Neural progenitor cell (in vitro differentiated cells): ENCODE measurements at regions not wholly inside any gene's neighbourhood (a gene's known extent, or its start where the extent isn't known, plus 50 kb on each side); places are given as distances from the start of the nearest gene placed in this dataset.
A peak's percentile ranks its signal among the peaks of the same experiment; 100 is the strongest.

Experiments used
- DNase-seq: peaks from one replicate; pipeline ENCODE4 v3.0.0-alpha.2; 2016; ENCODE audit warnings: low spot score
- H2AFZ ChIP-seq: fragments of 200-600 bp; sonication (generic); replicated peaks from 2 replicates; pipeline ENCODE4 v1.6.1; 2016; ENCODE audit warnings: antibody characterized with exemption
- H3F3A ChIP-seq: fragments of 200-600 bp; sonication (generic); 2 replicates; pipeline ENCODE4 v1.6.1; 2016; ENCODE audit warnings: antibody characterized with exemption, low read depth
- H3K27ac ChIP-seq: fragments of 200-600 bp; sonication (generic); 2 replicates; pipeline ENCODE4 v1.5.1; 2016; ENCODE audit warnings: mild to moderate bottlenecking
- H3K27me3 ChIP-seq: fragments of 200-600 bp; sonication (generic); 2 replicates; pipeline ENCODE4 v1.6.1; 2016; ENCODE audit warnings: mild to moderate bottlenecking, moderate library complexity
- H3K36me3 ChIP-seq: fragments of 200-600 bp; sonication (generic); 2 replicates; pipeline ENCODE4 v1.5.1; 2016
- H3K4me1 ChIP-seq: fragments of 200-600 bp; sonication (generic); 2 replicates; pipeline ENCODE4 v1.6.1; 2016; ENCODE audit warnings: mixed run types
- H3K4me2 ChIP-seq: fragments of 200-600 bp; sonication (generic); 2 replicates; pipeline ENCODE4 v1.6.1; 2016
- H3K4me3 ChIP-seq: fragments of 200-600 bp; sonication (generic); 2 replicates; pipeline ENCODE4 v1.5.1; 2016
- H3K79me2 ChIP-seq: fragments of 200-600 bp; sonication (generic); 2 replicates; pipeline ENCODE4 v1.6.1; 2016; ENCODE audit warnings: low read depth
- H3K9ac ChIP-seq: fragments of 200-600 bp; sonication (generic); 2 replicates; pipeline ENCODE4 v1.6.1; 2016
- H3K9me3 ChIP-seq: fragments of 200-600 bp; sonication (generic); 2 replicates; pipeline ENCODE4 v1.5.1; 2016; ENCODE audit warnings: low read depth
- H4K20me1 ChIP-seq: fragments of 200-600 bp; sonication (generic); 2 replicates; pipeline ENCODE4 v1.6.1; 2016; ENCODE audit warnings: low read depth
- H3K27ac Mint-ChIP-seq: 3 replicates; pipeline ENCODE4 v1.8.0; 2021; ENCODE audit warnings: mixed read lengths
- H3K27me3 Mint-ChIP-seq: 2 replicates; pipeline ENCODE4 v1.8.0; 2022; ENCODE audit warnings: low read depth, mild to moderate bottlenecking, inconsistent platforms, moderate library complexity, mixed read lengths; ENCODE audit not compliant: insufficient read depth
- H3K36me3 Mint-ChIP-seq: 3 replicates; pipeline ENCODE4 v1.8.0; 2021; ENCODE audit warnings: mixed read lengths
- H3K4me1 Mint-ChIP-seq: 3 replicates; pipeline ENCODE4 v1.8.0; 2021; ENCODE audit warnings: mixed read lengths
- H3K4me3 Mint-ChIP-seq: 3 replicates; pipeline ENCODE4 v1.8.0; 2021; ENCODE audit warnings: mild to moderate bottlenecking, moderate library complexity, mixed read lengths
- H3K9me3 Mint-ChIP-seq: 3 replicates; pipeline ENCODE4 v1.8.0; 2020; ENCODE audit warnings: mixed read lengths
- CTCF ChIP-seq: fragments of 200-600 bp; sonication (generic); IDR thresholded peaks from 2 replicates; pipeline ENCODE4 v1.5.1; 2017; ENCODE audit warnings: antibody characterized with exemption, mild to moderate bottlenecking
- EZH2 ChIP-seq: fragments of 200-600 bp; sonication (generic); IDR thresholded peaks from 2 replicates; pipeline ENCODE4 v1.6.1; 2017; ENCODE audit warnings: antibody characterized with exemption, mild to moderate bottlenecking, moderate library complexity
- EZH2phosphoT487 ChIP-seq: fragments of 200-600 bp; sonication (generic); IDR thresholded peaks from 2 replicates; pipeline ENCODE4 v1.6.1; 2017; ENCODE audit warnings: antibody characterized with exemption

- no peak for DNase-seq
- no peak overlapping the region for H3K4me3 ChIP-seq
- no peak overlapping the region for H3K27ac ChIP-seq
Measured at GRCh38 chr11:112610996-112611750, 350.0 kb upstream of the NCAM1 start.

GRCh38 chr11:112611771-112612170 is 349.4 kb upstream of the NCAM1 start:
- no peak overlapping the region for H3K4me2 ChIP-seq
- no peak overlapping the region for H3K27ac Mint-ChIP-seq
- H3F3A ChIP-seq: no peaks in the 10 kb centered on the region
- TF ChIP-seq CTCF: no peak
- TF ChIP-seq EZH2phosphoT487: no peak
- TF ChIP-seq EZH2: no peak
- H3K9me3 ChIP-seq: no peaks in the 10 kb centered on the region
- peaks cover 26% of the 10 kb centered on the region for H3K4me1 Mint-ChIP-seq
- no peak overlapping the region for H3K27ac ChIP-seq
- no peaks in the 10 kb centered on the region for H3K27me3 ChIP-seq
- peaks cover 10% of the 10 kb centered on the region for H3K4me1 ChIP-seq
- H3K36me3 ChIP-seq: no peaks in the 10 kb centered on the region
- H3K27me3 Mint-ChIP-seq: peaks cover 2% of the 10 kb centered on the region
- H4K20me1 ChIP-seq: no peaks in the 10 kb centered on the region
- H3K9me3 Mint-ChIP-seq: no peaks in the 10 kb centered on the region
- no peak overlapping the region for H3K4me3 ChIP-seq
- H3K79me2 ChIP-seq: no peaks in the 10 kb centered on the region
- H3K4me3 Mint-ChIP-seq: no peak overlapping the region
- H3K36me3 Mint-ChIP-seq: no peaks in the 10 kb centered on the region
- no peak for DNase-seq
- no peak overlapping the region for H3K9ac ChIP-seq
- peak overlapping the region; percentile 41 for H2AFZ ChIP-seq

More at GRCh38 chr11:112610996-112611750, 350.0 kb upstream of the NCAM1 start:
- no peak overlapping the region for H3K4me2 ChIP-seq
- no peaks in the 10 kb centered on the region for H3K27me3 ChIP-seq
- Mint-ChIP-seq H3K36me3 (no peaks in the 10 kb centered on the region), H3K4me1 (peaks cover 20% of the 10 kb centered on the region), H3K4me3 (no peak overlapping the region), H3K27ac (no peak overlapping the region), H3K9me3 (no peaks in the 10 kb centered on the region), H3K27me3 (peaks cover 2% of the 10 kb centered on the region)
- no peaks in the 10 kb centered on the region for H4K20me1 ChIP-seq
- no peak overlapping the region for H3K9ac ChIP-seq
- H3F3A ChIP-seq: no peaks in the 10 kb centered on the region
- no peak for TF ChIP-seq EZH2
- no peak for TF ChIP-seq CTCF
- no peak for TF ChIP-seq EZH2phosphoT487
- H3K4me1 ChIP-seq: peaks cover 5% of the 10 kb centered on the region
- H3K79me2 ChIP-seq: no peaks in the 10 kb centered on the region
- no peaks in the 10 kb centered on the region for H3K36me3 ChIP-seq
- no peaks in the 10 kb centered on the region for H3K9me3 ChIP-seq
- H2AFZ ChIP-seq: peak overlapping the region; percentile 41

GRCh38 chr11:112612250-112612849 is 348.9 kb upstream of the NCAM1 start:
- no peak overlapping the region for H3K27ac ChIP-seq
- no peak overlapping the region for H3K4me2 ChIP-seq
- no peaks in the 10 kb centered on the region for H3K79me2 ChIP-seq
- Mint-ChIP-seq H3K9me3 (no peaks in the 10 kb centered on the region), H3K4me3 (no peak overlapping the region), H3K27ac (no peak overlapping the region), H3K27me3 (no peaks in the 10 kb centered on the region), H3K4me1 (peaks cover 32% of the 10 kb centered on the region), H3K36me3 (no peaks in the 10 kb centered on the region)
- peak overlapping the region; percentile 78 for H2AFZ ChIP-seq
- DNase-seq: peak; percentile 65
- H3K27me3 ChIP-seq: no peaks in the 10 kb centered on the region
- no peak overlapping the region for H3K4me3 ChIP-seq
- H4K20me1 ChIP-seq: no peaks in the 10 kb centered on the region
- no peak overlapping the region for H3K9ac ChIP-seq
- H3K4me1 ChIP-seq: peaks cover 10% of the 10 kb centered on the region
- no peaks in the 10 kb centered on the region for H3K36me3 ChIP-seq
- no peak for TF ChIP-seq CTCF
- no peak for TF ChIP-seq EZH2
- no peak for TF ChIP-seq EZH2phosphoT487
- H3F3A ChIP-seq: no peaks in the 10 kb centered on the region
- H3K9me3 ChIP-seq: no peaks in the 10 kb centered on the region
